Activated T-helper 17 cell treated with anti-CD3 and anti-CD28 coated beads, Interleukin-2, amount 50 U/mL, for 72 hours (primary cell): ENCODE measurements at regions not wholly inside any gene's neighbourhood (a gene's known extent, or its start where the extent isn't known, plus 50 kb on each side); places are given as distances from the start of the nearest gene placed in this dataset.

Experiments used
- ATAC-seq: fragments of 150-1000 bp; cut with Tn5 transposase; replicated peaks from 2 replicates; pipeline ENCODE4 v1.10.0; 2021; ENCODE audit warnings: mild to moderate bottlenecking, moderate library complexity
- H3K27ac Mint-ChIP-seq: one replicate; pipeline ENCODE4 v1.8.0; 2022; ENCODE audit warnings: mixed read lengths
- H3K27me3 Mint-ChIP-seq: one replicate; pipeline ENCODE4 v1.8.0; 2022; ENCODE audit warnings: mixed read lengths
- H3K36me3 Mint-ChIP-seq: one replicate; pipeline ENCODE4 v1.8.0; 2022; ENCODE audit warnings: low read depth, mild to moderate bottlenecking, mixed read lengths
- H3K4me1 Mint-ChIP-seq: one replicate; pipeline ENCODE4 v1.8.0; 2022; ENCODE audit warnings: mixed read lengths
- H3K4me3 Mint-ChIP-seq: one replicate; pipeline ENCODE4 v1.8.0; 2022; ENCODE audit warnings: mild to moderate bottlenecking, mixed read lengths
- H3K9me3 Mint-ChIP-seq: one replicate; pipeline ENCODE4 v1.8.0; 2022; ENCODE audit warnings: mixed read lengths

DNA sequence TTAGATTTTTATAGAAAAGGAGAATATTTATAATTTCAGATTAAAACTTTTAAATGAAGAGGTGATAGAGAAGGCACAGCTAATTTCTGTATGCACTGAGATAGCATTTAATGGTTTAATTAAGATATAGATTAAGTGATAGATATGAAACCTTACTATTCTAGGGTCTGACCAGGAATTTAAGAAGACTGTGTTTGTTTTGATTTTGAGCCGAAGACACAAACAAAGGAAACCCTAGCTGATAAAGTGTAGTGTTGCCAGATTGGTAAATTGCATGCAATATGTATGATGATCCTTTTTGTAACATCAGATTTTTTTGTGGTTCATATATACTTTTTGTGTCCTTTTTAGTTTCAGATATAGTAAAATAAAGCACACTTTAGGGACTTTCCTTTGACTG is 141.8 kb downstream of the ZPLD1 start:
- H3K27me3 Mint-ChIP-seq = peaks cover 17% of the 10 kb centered on the region
- H3K27ac Mint-ChIP-seq = no peak overlapping the region
- H3K4me3 Mint-ChIP-seq = no peak overlapping the region
- peaks cover 4% of the 10 kb centered on the region for H3K4me1 Mint-ChIP-seq
- H3K36me3 Mint-ChIP-seq = no peaks in the 10 kb centered on the region
- no peak for ATAC-seq
- H3K9me3 Mint-ChIP-seq = peaks cover 4% of the 10 kb centered on the region

DNA sequence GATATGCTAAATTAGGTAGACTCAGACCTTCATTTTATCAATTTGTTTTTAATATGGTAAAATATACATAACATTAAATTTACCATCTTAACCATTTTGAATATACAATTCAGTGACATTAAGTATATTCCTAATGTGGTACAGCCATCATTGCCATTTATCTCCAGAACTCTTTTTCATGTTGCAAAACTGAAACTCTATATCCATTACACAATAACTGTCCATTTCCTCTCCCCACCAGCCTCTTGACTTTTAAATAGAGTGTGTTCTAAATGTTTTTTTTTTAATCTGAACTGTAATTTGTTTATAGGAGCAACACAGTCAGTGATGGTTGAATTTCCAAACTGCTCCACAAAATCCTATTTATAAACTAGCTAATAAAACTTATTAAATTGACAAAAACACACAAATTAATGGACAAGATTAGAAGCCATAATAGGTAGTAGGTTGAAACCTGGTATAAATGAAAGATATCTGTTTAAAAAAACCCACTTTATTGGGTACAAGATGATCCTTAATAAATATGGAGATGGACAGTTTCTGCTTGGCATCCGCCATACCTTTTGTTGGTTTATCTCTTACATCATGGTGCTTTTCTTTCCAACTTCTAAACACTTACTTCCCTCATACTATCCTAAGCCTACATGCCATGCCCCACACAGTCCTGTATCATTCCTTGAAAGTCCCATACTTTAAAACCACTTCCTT is 142.4 kb downstream of the ZPLD1 start:
- H3K36me3 Mint-ChIP-seq = no peaks in the 10 kb centered on the region
- H3K4me3 Mint-ChIP-seq = no peak overlapping the region
- no peak for ATAC-seq
- peaks cover 4% of the 10 kb centered on the region for H3K9me3 Mint-ChIP-seq
- H3K27me3 Mint-ChIP-seq = peaks cover 14% of the 10 kb centered on the region
- peaks cover 4% of the 10 kb centered on the region for H3K4me1 Mint-ChIP-seq
- no peak overlapping the region for H3K27ac Mint-ChIP-seq

DNA sequence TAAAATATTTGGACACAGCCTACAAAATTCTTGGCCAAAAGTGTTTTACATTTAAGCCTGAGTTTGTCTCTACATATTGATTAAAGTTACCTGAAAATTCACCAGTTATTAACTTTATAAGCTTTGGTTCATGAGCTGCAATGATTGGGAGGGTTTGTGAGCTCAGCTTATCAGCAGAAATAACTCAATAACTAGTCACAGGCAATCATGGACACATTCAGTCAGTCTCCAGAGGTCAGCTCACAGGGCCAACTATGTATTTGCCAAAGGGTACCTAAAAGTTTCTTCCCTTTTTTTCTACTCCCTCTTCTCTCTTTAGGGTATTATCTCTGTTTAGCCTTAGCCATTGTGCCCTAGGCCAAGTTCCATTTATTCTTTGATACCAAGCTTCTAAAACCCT is 145.9 kb downstream of the ZPLD1 start:
- H3K9me3 Mint-ChIP-seq = peaks cover 4% of the 10 kb centered on the region
- H3K27me3 Mint-ChIP-seq = peaks cover 6% of the 10 kb centered on the region
- H3K27ac Mint-ChIP-seq = no peak overlapping the region
- H3K4me1 Mint-ChIP-seq = peaks cover 4% of the 10 kb centered on the region
- no peak for ATAC-seq
- H3K4me3 Mint-ChIP-seq = no peak overlapping the region
- no peaks in the 10 kb centered on the region for H3K36me3 Mint-ChIP-seq

DNA sequence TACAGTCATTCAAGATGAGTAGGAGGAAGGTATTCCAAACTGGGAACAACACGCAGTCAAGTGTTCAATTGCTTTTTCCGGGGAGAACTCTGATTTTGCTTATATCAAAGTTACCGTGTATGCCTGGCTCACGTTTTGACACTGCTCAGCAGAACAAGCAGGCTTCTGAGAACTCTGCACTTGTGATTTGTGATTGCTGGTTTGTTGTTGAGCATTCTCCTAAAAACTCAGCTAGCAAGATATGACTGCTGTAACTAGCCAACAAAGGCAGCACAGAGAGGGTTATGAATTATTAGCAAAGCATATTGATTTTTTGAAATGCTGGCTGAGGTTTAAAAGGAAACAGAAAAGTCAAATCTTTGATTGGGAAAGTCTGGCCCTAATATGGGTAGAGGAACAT is 151.7 kb downstream of the ZPLD1 start:
- Mint-ChIP-seq H3K36me3 (no peaks in the 10 kb centered on the region), H3K9me3 (peaks cover 4% of the 10 kb centered on the region), H3K27me3 (peaks cover 10% of the 10 kb centered on the region), H3K4me3 (no peak overlapping the region), H3K27ac (no peak overlapping the region), H3K4me1 (no peaks in the 10 kb centered on the region)
- no peak for ATAC-seq

DNA sequence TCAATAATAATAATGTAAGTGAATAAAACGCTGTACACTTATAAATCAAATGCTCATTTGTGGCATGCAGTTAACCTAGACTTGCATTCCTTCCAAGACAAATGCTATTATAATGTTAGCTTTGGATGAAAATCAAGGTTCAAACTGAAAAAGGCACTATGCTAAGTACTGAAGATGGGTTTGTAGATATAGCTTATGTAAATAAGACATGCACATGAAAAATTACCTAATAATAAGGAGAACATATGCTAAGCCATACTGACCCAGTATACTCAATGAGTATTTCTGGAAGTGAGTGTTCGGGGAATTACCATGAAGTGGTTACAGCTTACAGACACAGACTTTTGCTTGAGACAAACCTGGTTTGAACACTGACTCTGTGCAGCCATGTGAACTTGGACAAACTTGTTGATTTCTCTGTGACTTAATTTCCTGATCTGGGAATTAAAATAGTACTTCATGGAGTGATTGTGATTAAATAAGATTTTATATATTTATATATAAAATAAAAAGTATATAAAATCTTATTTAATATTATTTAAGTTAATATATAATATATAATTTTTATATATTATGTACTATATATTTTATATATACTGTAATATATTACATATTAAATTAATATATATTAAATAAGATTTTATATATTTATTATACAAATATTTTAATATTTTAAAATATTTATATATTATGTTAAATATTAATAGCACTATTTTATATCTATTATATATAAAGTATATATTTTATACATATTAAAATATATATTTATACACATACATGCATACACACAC is 159.2 kb downstream of the ZPLD1 start:
- peaks cover 8% of the 10 kb centered on the region for H3K9me3 Mint-ChIP-seq
- peaks cover 1% of the 10 kb centered on the region for H3K27me3 Mint-ChIP-seq
- H3K27ac Mint-ChIP-seq = no peak overlapping the region
- no peaks in the 10 kb centered on the region for H3K4me1 Mint-ChIP-seq
- ATAC-seq = no peak
- no peak overlapping the region for H3K4me3 Mint-ChIP-seq
- H3K36me3 Mint-ChIP-seq = no peaks in the 10 kb centered on the region

DNA sequence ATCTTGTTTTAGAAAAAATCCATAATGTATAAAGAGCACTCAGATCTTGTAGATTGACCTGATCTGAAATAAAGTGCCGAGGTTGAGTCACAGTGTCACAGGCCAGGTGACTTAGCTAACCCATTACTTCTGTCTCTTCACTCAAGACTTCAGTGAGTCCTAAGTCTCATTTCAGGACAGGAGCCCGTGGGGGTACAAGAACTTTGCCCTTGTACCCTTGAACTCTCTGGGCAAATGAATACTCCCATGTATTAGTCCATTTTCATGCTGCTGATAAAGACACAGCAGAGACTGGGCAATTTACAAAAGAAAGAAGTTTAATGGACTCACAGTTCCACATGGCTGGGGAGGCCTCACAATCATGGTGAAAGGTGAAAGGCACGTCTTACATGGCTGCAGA is 160.2 kb downstream of the ZPLD1 start:
- Mint-ChIP-seq H3K4me3 (no peak overlapping the region), H3K36me3 (no peaks in the 10 kb centered on the region), H3K27ac (no peak overlapping the region), H3K9me3 (peaks cover 8% of the 10 kb centered on the region), H3K4me1 (no peaks in the 10 kb centered on the region), H3K27me3 (peaks cover 4% of the 10 kb centered on the region)
- ATAC-seq = no peak

DNA sequence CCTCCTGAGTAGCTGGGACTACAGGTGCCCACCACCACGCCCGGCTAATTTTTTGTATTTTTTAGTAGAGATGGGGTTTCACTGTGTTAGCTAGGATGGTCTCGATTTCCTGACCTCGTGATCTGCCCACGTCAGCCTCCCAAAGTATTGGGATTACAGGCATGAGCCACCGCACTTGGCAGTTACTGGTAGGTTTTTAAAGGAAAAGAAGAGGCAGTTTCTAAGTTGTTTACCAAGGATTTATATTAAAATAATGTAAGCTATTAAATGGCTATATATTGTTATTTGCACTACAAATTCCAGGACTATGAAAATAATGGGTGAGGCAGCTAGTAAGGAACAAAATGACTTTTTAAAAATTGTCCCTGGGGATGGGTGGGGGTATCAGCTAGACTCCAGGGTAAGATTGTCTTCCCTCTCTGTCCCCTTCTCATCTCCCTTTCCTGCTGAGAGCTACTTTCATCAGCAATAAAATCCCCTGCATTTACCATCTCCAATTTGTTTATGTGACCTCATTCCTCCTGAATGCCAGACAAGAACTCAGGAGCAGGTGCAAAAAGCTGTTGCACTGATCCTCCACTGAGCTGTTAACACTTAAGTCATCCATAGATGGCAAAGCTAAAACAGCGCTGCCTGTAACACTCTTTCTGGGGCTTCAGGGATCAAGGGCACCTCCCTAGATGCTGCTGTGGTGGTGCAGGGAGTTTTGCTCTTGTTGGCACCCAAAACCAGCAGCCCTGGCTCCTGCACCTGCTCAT is 165.2 kb downstream of the ZPLD1 start:
- H3K9me3 Mint-ChIP-seq = peaks cover 3% of the 10 kb centered on the region
- no peak for ATAC-seq
- H3K27ac Mint-ChIP-seq = no peak overlapping the region
- no peak overlapping the region for H3K4me3 Mint-ChIP-seq
- H3K36me3 Mint-ChIP-seq = no peaks in the 10 kb centered on the region
- no peaks in the 10 kb centered on the region for H3K4me1 Mint-ChIP-seq
- H3K27me3 Mint-ChIP-seq = peaks cover 4% of the 10 kb centered on the region

DNA sequence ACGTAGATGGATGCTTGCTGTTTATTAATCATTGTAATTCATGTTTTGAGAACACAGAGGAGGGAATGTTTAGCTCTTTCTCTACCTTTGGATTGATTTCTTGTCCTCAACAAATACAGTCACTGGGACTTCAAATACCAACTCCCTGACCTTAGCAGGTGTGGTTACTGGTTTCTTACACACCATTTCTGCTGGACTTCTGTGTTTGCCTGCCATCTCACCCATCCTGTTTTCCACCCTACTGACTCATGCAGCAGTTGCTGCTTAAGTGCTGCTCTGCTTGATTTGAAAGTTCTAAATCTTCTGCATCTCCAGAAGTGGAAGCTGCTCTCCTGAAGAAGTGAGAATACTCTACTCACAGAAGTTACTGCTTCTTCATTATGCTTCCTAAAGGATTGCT is 170.3 kb downstream of the ZPLD1 start:
- H3K27ac Mint-ChIP-seq = no peak overlapping the region

DNA sequence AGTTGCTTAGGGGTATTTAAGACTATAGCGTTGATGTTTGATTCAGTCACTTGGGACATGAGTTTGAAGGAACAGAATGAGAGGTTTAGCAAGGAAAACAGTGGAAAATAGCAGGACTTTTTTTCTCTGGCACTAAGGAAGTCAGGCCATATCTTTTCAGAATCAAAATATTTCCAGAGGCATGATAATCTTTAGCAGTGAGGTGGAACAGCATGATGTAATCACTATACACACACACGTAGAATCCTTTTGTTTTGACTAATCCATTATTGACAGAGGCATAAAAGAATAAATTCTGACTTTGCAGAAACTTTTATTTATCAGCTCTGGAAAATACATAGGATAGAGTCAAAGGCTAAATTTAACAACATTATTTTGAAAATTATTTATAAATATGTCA is 174.1 kb downstream of the ZPLD1 start:
- Mint-ChIP-seq H3K4me1 (no peaks in the 10 kb centered on the region), H3K27ac (no peak overlapping the region), H3K27me3 (peaks cover 18% of the 10 kb centered on the region), H3K9me3 (peaks cover 3% of the 10 kb centered on the region), H3K4me3 (no peak overlapping the region), H3K36me3 (no peaks in the 10 kb centered on the region)
- no peak for ATAC-seq

More for the DNA sequence above, 170.3 kb downstream of the ZPLD1 start:
- H3K36me3 Mint-ChIP-seq = no peaks in the 10 kb centered on the region
- ATAC-seq = no peak
- H3K27me3 Mint-ChIP-seq = peaks cover 10% of the 10 kb centered on the region
- no peaks in the 10 kb centered on the region for H3K9me3 Mint-ChIP-seq
- no peak overlapping the region for H3K4me3 Mint-ChIP-seq
- no peaks in the 10 kb centered on the region for H3K4me1 Mint-ChIP-seq

DNA sequence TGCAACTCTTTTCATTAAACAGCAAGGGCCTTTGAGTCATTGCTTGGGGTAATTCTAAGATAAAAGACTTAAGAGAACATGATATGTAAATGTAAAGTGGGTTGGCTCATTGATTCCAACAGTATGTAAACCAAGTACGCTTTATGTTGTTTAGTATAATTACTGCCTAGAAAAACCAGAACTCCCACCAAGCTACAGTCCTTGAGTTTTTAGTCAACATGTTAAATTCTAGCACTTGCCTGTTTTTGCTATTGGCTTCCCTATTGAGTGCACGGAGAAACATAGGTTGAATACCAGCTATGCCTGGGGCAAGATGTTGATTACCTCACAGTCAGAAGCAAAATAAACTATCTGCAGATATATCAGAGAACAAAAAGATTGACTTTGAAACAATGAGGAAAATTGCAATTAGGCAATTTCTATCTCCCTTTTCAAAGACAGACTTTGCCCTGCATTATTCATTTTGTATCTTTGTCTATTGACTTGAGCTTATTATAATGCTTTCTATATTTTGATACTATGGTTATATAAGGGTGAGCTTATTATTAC is 179.3 kb downstream of the ZPLD1 start:
- H3K4me3 Mint-ChIP-seq = no peak overlapping the region

DNA sequence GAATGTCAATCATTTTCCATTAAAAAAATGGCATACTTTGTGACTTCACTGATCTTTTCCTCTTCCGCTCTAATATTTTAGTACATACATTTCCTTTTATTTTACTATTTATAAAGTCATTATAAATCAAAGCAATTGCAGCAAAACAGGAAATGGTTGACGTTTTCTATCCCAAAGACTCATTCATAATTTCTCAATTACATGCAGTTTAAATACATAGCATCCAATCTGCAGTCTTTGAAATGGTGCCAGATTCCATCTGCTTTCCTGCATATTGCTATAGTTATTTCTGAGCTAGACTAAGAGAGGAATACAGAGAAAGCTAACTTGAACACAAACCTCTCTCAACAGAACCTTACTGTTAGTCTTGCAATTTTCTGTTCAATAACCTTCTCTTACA is 179.8 kb downstream of the ZPLD1 start:
- H3K4me3 Mint-ChIP-seq = no peak overlapping the region
- H3K4me1 Mint-ChIP-seq = no peaks in the 10 kb centered on the region
- H3K27ac Mint-ChIP-seq = no peak overlapping the region
- H3K9me3 Mint-ChIP-seq = peaks cover 3% of the 10 kb centered on the region
- peaks cover 14% of the 10 kb centered on the region for H3K27me3 Mint-ChIP-seq
- H3K36me3 Mint-ChIP-seq = no peaks in the 10 kb centered on the region
- ATAC-seq = no peak

More for the DNA sequence above, 179.3 kb downstream of the ZPLD1 start:
- ATAC-seq = no peak
- Mint-ChIP-seq H3K27me3 (peaks cover 14% of the 10 kb centered on the region), H3K4me1 (no peaks in the 10 kb centered on the region), H3K27ac (no peak overlapping the region), H3K9me3 (peaks cover 3% of the 10 kb centered on the region), H3K36me3 (no peaks in the 10 kb centered on the region)

DNA sequence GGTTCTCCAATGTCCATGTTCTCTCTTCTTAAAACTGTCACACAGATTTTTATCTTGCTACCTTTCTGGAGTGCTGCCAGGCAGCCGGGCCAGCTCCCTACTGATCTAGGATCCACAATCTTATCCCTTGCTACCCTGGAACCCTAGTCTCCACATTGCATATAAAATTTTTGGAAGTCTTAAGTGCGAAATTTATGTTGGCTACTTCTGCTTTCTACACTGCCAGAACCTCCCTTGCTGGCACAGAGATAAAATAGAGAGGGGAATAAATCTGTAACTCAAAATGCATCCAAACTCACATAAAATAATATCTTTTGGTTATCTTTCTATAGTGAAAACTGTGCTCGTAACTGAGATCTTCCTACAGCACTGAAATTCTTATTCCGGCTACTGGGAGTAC is 182.6 kb downstream of the ZPLD1 start:
- Mint-ChIP-seq H3K4me3 (no peak overlapping the region), H3K36me3 (no peaks in the 10 kb centered on the region)
- no peak for ATAC-seq

DNA sequence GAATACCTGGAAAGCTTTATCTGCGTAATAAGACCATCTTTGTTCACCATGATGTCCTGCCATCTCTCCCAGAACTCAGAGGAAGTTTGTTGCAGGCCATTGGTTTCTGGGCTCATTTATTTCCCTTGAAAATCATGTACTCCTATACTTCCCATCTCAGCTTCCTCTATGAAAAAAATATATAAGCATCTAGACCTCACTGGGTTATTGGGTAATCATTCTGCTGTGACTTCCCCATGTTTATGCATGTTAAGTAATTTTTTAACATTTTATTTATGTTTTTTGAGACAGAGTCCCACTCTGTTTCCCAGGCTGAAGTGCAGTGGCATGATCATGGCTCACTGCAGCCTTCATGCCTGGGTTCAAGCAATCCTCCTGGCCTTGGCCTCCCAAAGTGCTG is 184.5 kb downstream of the ZPLD1 start:
- Mint-ChIP-seq H3K4me3 (no peak overlapping the region), H3K9me3 (no peaks in the 10 kb centered on the region), H3K27ac (no peak overlapping the region), H3K27me3 (peaks cover 9% of the 10 kb centered on the region), H3K4me1 (no peaks in the 10 kb centered on the region), H3K36me3 (no peaks in the 10 kb centered on the region)
- no peak for ATAC-seq

More for the DNA sequence above, 182.6 kb downstream of the ZPLD1 start:
- Mint-ChIP-seq H3K9me3 (no peaks in the 10 kb centered on the region), H3K4me1 (no peaks in the 10 kb centered on the region), H3K27me3 (peaks cover 9% of the 10 kb centered on the region), H3K27ac (no peak overlapping the region)

DNA sequence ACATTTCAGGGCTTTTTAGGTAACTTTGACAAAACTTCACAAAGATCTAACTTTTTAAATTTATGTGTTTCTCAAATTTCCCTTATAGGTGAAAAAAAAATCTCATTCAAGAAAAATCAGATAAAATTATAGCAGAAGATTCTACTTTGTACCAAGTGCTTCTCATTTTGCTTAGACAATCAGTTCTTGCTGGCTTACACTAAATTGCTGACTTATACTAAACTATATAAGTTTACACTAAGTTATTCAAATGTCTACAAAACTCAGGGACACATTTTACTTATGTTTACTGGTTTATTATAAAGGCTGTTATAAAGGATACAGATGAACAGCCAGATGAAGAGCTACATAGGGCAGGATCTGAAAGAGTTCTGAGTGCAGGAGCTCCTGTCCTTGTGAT is 195.1 kb downstream of the ZPLD1 start:
- Mint-ChIP-seq H3K36me3 (no peaks in the 10 kb centered on the region), H3K4me1 (no peaks in the 10 kb centered on the region), H3K27me3 (no peaks in the 10 kb centered on the region), H3K9me3 (no peaks in the 10 kb centered on the region), H3K4me3 (no peak overlapping the region), H3K27ac (no peak overlapping the region)
- ATAC-seq = no peak
